Mammary epithelial cell (primary cell): ENCODE measurements at regions not wholly inside any gene's neighbourhood (a gene's known extent, or its start where the extent isn't known, plus 50 kb on each side); places are given as distances from the start of the nearest gene placed in this dataset.

Experiments
- CTCF ChIP-seq, 2 donors: IDR thresholded peaks in 1 of 2; conservative IDR thresholded peaks in 1 of 2; 2 replicates each; pipeline ENCODE4 v1.5.1; 2011 to 2012; ENCODE audit warnings: inconsistent platforms in 2 of 2, low read length in 2 of 2, mild to moderate bottlenecking in 2 of 2, control low read depth in 1 of 2, low read depth in 1 of 2; ENCODE audit not compliant: insufficient read depth in 1 of 2; ENCODE audit errors: extremely low read depth in 1 of 2
- EZH2 ChIP-seq: IDR thresholded peaks from 2 replicates; pipeline ENCODE4 v1.6.1; 2012; ENCODE audit warnings: low read length, inconsistent platforms, borderline replicate concordance

- no peak for TF ChIP-seq EZH2
- TF ChIP-seq CTCF (conservative IDR thresholded peaks at IDR 0.05 in 1 of 2, IDR thresholded peaks at IDR 0.05 in 1 of 2; ENCODE audit: extremely low read depth in 1 of 2, insufficient read depth in 1 of 2, low read depth in 1 of 2, low read length in 2 of 2), result no peak
These were observed 67.3 kb upstream of the PFKP start for GRCh38 chr10:3000048-3000447.
